Vagina (tissue), 2 donors: ENCODE measurements at regions not wholly inside any gene's neighbourhood (a gene's known extent, or its start where the extent isn't known, plus 50 kb on each side); places are given as distances from the start of the nearest gene placed in this dataset.
A peak's percentile ranks its signal among the peaks of the same experiment; 100 is the strongest.

Experiments
- DNase-seq, 2 donors: peaks; one replicate each; pipeline ENCODE4 v3.0.0-alpha.2; 2017; ENCODE audit errors: extremely low spot score in 2 of 2
- H3K27ac ChIP-seq: fragments of 200-600 bp; sonication (generic); one replicate; pipeline ENCODE4 v1.5.1; 2019
- H3K27me3 ChIP-seq: fragments of 200-600 bp; sonication (generic); one replicate; pipeline ENCODE4 v1.5.1; 2019
- H3K36me3 ChIP-seq, 2 donors: fragments of 200-600 bp; sonication (generic); one replicate each; pipeline ENCODE4 v1.5.1; 2017 to 2019
- H3K4me1 ChIP-seq: fragments of 200-600 bp; sonication (generic); one replicate; pipeline ENCODE4 v1.5.1; 2019
- H3K4me3 ChIP-seq, 2 donors: fragments of 200-600 bp; sonication (generic); 1 replicate in 1 of 2; 2 replicates in 1 of 2; pipeline ENCODE4 v1.5.1; 2016 to 2019
- H3K9me3 ChIP-seq: fragments of 200-600 bp; sonication (generic); one replicate; pipeline ENCODE4 v1.5.1; 2019
- CTCF ChIP-seq, 3 experiments: fragments of 450-650 bp in 2 of 3; fragments of 200-600 bp in 1 of 3; sonication (generic) in 1 of 3; IDR thresholded peaks; one replicate each; pipeline ENCODE4 v1.5.1; 2017 to 2019; ENCODE audit warnings: antibody characterized with exemption in 3 of 3, mild to moderate bottlenecking in 2 of 3, moderate library complexity in 2 of 3
- POLR2A ChIP-seq, 2 donors: fragments of 450-650 bp; IDR thresholded peaks; one replicate each; pipeline ENCODE4 v1.6.1; 2017; ENCODE audit warnings: antibody characterized with exemption in 2 of 2, mild to moderate bottlenecking in 2 of 2, moderate library complexity in 2 of 2
- POLR2AphosphoS5 ChIP-seq, 2 donors: sonication (generic); formaldehyde crosslinking; IDR thresholded peaks; one replicate each; pipeline ENCODE4 v1.9.0; 2017; ENCODE audit warnings: antibody characterized with exemption in 2 of 2, mild to moderate bottlenecking in 2 of 2, low read depth in 1 of 2; ENCODE audit not compliant: insufficient read depth in 1 of 2
- intact Hi-C: fragments of 100-400 bp; cut with DNase I; formaldehyde crosslinking; loops from one replicate; pipeline ENCODE4 v1.15.1; 2023

DNA sequence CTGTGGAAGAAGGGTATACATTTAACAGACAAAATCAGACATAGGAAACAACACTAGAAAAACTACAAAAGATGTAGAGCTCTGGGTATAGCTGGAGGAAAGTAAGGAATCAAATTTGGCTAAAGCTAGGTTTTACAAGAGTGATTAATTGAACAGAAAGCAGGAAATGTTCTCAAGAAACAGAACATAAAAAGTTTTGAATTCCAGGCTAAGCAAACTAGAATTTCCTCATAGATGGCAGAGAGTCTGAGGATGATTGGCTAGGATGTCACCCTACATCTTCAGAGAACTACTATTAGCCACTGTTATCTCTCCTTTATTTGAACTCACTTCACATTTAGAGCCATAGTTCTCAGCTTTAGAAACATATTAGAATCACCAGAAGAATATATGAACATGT, 502.1 kb upstream of the PAPPA start:
- no peaks in the 10 kb centered on the region for H3K36me3 ChIP-seq
- intact Hi-C loops = no loop called here
- H3K9me3 ChIP-seq = no peaks in the 10 kb centered on the region
- H3K27me3 ChIP-seq = no peaks in the 10 kb centered on the region
- no peak for TF ChIP-seq CTCF (IDR thresholded peaks at IDR 0.05)
- TF ChIP-seq POLR2AphosphoS5 (IDR thresholded peaks at IDR 0.05; ENCODE audit: insufficient read depth in 1 of 2, low read depth in 1 of 2) = no peak
- no peak for DNase-seq
- H3K27ac ChIP-seq = no peak overlapping the region
- no peak overlapping the region for H3K4me3 ChIP-seq
- H3K4me1 ChIP-seq = no peaks in the 10 kb centered on the region

DNA sequence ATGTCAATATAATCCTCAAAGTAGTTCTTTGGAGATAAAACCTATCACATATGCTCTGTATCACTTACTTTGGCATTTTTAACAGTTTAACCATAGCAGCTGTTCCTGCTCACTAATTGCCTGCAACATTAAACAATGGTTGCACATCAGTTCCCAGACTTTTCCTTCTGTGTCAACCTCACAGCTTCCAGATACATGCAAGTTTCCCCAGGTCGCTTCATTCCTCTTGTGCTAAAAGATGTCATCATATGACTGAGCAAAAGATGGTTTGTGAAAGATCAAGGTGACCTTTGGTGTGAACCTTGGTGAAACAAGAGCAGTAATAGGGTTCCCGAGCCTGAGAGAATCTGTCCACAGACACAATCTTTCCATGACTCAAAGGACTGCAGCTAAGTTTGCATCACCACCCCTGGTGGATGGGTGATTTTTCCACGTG, 500.4 kb upstream of the PAPPA start:
- Histone ChIP-seq H3K4me1 (no peaks in the 10 kb centered on the region), H3K36me3 (no peaks in the 10 kb centered on the region), H3K27me3 (no peaks in the 10 kb centered on the region), H3K9me3 (no peaks in the 10 kb centered on the region), H3K27ac (no peak overlapping the region), H3K4me3 (no peak overlapping the region)
- no peak for TF ChIP-seq POLR2AphosphoS5 (IDR thresholded peaks at IDR 0.05; ENCODE audit: insufficient read depth in 1 of 2, low read depth in 1 of 2)
- TF ChIP-seq CTCF (IDR thresholded peaks at IDR 0.05) = no peak
- TF ChIP-seq POLR2A (IDR thresholded peaks at IDR 0.05) = no peak
- DNase-seq = peak in 1 of 2 donors; percentile 89
- intact Hi-C loops = no loop called here

DNA sequence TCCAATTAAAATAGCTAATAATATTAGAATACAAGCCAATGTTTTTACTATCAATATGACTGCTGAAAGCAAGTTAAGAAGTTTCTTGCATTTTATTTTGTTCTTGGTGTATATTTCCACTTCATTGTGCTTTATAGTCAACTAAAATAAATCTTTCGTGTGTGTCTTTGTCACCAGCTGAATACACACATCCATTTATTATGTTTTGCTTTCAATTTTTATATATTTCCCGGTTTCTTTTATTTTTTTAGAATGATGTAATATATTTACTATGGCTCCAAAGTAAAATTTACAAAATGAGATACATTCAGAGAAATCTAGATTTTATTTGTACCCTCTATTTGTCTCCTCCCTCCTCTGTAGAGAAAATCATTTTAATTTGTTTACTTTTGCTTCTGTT, 495.9 kb upstream of the PAPPA start:
- no peak for DNase-seq
- no peaks in the 10 kb centered on the region for H3K27me3 ChIP-seq
- H3K4me1 ChIP-seq = no peaks in the 10 kb centered on the region
- no peaks in the 10 kb centered on the region for H3K9me3 ChIP-seq
- TF ChIP-seq POLR2AphosphoS5 (IDR thresholded peaks at IDR 0.05; ENCODE audit: insufficient read depth in 1 of 2, low read depth in 1 of 2) (no peak), CTCF (IDR thresholded peaks at IDR 0.05) (no peak), POLR2A (IDR thresholded peaks at IDR 0.05) (no peak)
- H3K4me3 ChIP-seq = no peak overlapping the region
- no peak overlapping the region for H3K27ac ChIP-seq
- intact Hi-C loops = no loop called here
- H3K36me3 ChIP-seq = no peaks in the 10 kb centered on the region

- Histone ChIP-seq H3K9me3 (no peaks in the 10 kb centered on the region), H3K27ac (no peak overlapping the region), H3K4me3 (no peak overlapping the region), H3K36me3 (no peaks in the 10 kb centered on the region), H3K27me3 (no peaks in the 10 kb centered on the region), H3K4me1 (no peaks in the 10 kb centered on the region)
- DNase-seq = no peak
- TF ChIP-seq POLR2AphosphoS5 (IDR thresholded peaks at IDR 0.05; ENCODE audit: insufficient read depth in 1 of 2, low read depth in 1 of 2) = no peak
- no peak for TF ChIP-seq CTCF (IDR thresholded peaks at IDR 0.05)
- no peak for TF ChIP-seq POLR2A (IDR thresholded peaks at IDR 0.05)
- intact Hi-C loops = no loop called here
These were observed 488.1 kb upstream of the PAPPA start for GRCh38 chr9:115665519-115665918.

- Histone ChIP-seq H3K36me3 (no peaks in the 10 kb centered on the region), H3K27me3 (no peaks in the 10 kb centered on the region), H3K4me3 (no peak overlapping the region), H3K9me3 (no peaks in the 10 kb centered on the region), H3K27ac (no peak overlapping the region), H3K4me1 (no peaks in the 10 kb centered on the region)
- intact Hi-C loops = no loop called here
- no peak for TF ChIP-seq POLR2A (IDR thresholded peaks at IDR 0.05)
- TF ChIP-seq POLR2AphosphoS5 (IDR thresholded peaks at IDR 0.05; ENCODE audit: insufficient read depth in 1 of 2, low read depth in 1 of 2) = no peak
- no peak for TF ChIP-seq CTCF (IDR thresholded peaks at IDR 0.05)
- DNase-seq = no peak
These were observed 485.1 kb upstream of the PAPPA start for GRCh38 chr9:115668521-115668920.
